ENCODE measurements at regions not wholly inside any gene's neighbourhood (a gene's known extent, or its start where the extent isn't known, plus 50 kb on each side); places are given as distances from the start of the nearest gene placed in this dataset.

GRCh38 chr7:131800531-131800930 is 244.1 kb upstream of the PODXL start:
- TF ChIP-seq, protein P1, sequence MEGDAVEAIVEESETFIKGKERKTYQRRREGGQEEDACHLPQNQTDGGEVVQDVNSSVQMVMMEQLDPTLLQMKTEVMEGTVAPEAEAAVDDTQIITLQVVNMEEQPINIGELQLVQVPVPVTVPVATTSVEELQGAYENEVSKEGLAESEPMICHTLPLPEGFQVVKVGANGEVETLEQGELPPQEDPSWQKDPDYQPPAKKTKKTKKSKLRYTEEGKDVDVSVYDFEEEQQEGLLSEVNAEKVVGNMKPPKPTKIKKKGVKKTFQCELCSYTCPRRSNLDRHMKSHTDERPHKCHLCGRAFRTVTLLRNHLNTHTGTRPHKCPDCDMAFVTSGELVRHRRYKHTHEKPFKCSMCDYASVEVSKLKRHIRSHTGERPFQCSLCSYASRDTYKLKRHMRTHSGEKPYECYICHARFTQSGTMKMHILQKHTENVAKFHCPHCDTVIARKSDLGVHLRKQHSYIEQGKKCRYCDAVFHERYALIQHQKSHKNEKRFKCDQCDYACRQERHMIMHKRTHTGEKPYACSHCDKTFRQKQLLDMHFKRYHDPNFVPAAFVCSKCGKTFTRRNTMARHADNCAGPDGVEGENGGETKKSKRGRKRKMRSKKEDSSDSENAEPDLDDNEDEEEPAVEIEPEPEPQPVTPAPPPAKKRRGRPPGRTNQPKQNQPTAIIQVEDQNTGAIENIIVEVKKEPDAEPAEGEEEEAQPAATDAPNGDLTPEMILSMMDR (optimal IDR thresholded peaks at IDR 0.05 in 1 of 3, IDR thresholded peaks at IDR 0.05 in 1 of 3, conservative IDR thresholded peaks at IDR 0.05 in 1 of 3; ENCODE audit: extremely low read depth in 1 of 3, insufficient read depth in 2 of 3, low read length in 3 of 3), result no peak
- no peak for TF ChIP-seq EZH2 (IDR thresholded peaks at IDR 0.05; ENCODE audit: low read length)
